Hematopoietic multipotent progenitor cell treated with erythropoietin and hydrocortisone succinate and interleukin-3 and kit ligand, for 17 days (in vitro differentiated cells): ENCODE measurements at regions not wholly inside any gene's neighbourhood (a gene's known extent, or its start where the extent isn't known, plus 50 kb on each side); places are given as distances from the start of the nearest gene placed in this dataset.

ENCODE experiments used
- DNase-seq: peaks from one replicate; pipeline ENCODE4 v3.0.0-alpha.2; 2015; ENCODE audit warnings: low spot score

DNA sequence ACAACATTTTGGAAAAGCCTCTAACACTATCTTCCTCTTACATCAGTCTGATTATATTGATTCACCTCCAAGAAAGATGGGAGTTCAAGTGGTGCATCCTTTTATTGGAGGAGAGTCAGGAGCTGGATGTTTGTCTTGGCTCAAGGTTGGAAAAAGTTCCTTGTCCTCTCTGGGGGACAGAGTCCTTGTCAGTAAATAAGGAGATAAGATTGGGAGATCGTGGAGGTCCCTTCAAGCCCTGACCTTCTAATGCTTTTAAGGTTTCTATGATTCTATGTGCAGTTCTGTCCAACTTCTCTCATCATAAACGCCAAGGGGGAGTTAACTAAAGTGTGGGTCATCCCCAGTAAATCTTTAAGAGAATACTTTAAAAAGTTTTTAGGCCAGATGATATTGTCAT lies 60.9 kb upstream of the CCBE1 start:
- no peak for DNase-seq

DNA sequence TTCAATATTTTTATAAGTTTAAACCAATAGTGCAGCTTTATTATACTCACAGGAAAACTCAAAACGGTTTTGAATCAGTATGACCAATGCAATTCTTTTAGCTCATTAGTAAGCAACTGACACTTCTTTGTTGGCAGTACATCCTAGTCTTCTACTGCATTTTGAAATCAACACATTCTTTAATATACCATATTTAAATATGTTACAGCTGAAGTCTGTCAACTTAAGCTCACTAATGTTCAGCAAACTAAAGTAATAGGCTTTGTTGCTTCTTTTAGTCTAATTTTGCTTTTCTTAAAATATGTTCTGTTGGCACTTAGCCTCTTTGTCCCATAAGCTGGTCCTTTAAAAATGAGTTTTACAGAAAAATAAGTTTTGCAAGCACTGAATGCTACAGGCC lies 55.4 kb upstream of the CCBE1 start:
- DNase-seq = no peak

DNA sequence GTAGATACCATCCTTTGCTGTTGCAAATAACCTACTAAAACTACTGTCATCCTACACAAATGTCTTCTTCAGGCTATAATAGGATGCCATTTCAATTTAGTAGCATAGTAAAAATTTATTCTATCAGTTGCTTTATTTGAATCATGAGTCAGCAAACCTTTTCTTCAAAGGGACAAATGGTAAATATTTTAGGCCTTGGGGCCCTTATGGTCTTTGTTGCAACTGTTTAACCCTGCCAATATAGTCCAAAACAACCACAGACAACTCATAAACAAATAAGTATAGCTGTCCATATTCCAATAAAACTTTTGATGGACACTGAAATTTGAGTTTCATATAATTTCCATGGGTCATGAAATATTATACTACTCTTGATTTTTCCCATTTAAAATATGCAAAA lies 54.0 kb upstream of the CCBE1 start:
- DNase-seq = no peak

DNA sequence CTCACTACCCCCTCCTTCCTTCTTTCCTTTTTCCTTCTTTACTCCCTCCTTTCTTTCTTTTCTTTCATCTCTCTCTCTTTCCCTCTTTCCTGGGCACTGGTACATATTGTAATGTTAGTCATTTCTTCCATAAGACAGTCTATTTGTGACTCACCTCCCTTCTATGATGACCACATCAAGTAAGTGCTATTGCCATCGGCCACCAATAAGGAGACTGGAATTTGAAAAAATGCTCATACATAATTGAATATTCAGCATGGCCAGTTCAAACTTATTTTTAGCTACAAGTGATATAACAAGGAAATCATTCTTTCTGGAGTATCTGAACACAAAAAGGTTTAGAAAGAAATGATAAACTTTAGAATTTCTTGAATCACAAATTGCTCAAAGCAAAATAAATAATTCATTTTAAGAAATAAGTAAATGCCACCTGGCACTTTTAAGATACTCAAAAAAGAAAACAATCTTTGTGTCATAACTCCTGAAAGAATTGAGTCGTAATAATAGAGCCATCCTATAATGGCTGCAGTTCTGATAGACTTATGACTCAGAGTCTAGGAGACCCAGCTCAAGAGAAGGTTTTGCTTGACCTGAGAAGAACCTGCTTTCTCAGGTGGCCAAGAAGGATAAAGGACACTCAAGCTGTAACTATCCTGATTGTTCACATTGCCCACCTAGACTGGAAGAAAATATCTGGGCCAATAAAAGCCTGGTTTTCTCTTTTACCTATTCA lies 51.6 kb upstream of the CCBE1 start:
- DNase-seq = no peak
